GM13976 (cell line): ENCODE measurements at regions not wholly inside any gene's neighbourhood (a gene's known extent, or its start where the extent isn't known, plus 50 kb on each side); places are given as distances from the start of the nearest gene placed in this dataset.

Experiments
- DNase-seq: peaks from one replicate; pipeline ENCODE4 v3.0.0; 2012; ENCODE audit warnings: low spot score
- in situ Hi-C: fragments of 300-500 bp; cut with MboI; formaldehyde crosslinking; loops from one replicate; pipeline ENCODE4 v1.12.0; 2022; ENCODE audit warnings: low sequenced_read_pairs, mixed read lengths, inconsistent platforms; ENCODE audit not compliant: unreplicated experiment
- TF ChIP-seq, protein P1 (sequence below): IDR thresholded peaks from 2 replicates; pipeline ENCODE4 v1.5.1; 2012; ENCODE audit warnings: borderline replicate concordance, mild to moderate bottlenecking; ENCODE audit not compliant: insufficient read depth; ENCODE audit errors: extremely low read depth, missing control alignments, control extremely low read depth

DNA sequence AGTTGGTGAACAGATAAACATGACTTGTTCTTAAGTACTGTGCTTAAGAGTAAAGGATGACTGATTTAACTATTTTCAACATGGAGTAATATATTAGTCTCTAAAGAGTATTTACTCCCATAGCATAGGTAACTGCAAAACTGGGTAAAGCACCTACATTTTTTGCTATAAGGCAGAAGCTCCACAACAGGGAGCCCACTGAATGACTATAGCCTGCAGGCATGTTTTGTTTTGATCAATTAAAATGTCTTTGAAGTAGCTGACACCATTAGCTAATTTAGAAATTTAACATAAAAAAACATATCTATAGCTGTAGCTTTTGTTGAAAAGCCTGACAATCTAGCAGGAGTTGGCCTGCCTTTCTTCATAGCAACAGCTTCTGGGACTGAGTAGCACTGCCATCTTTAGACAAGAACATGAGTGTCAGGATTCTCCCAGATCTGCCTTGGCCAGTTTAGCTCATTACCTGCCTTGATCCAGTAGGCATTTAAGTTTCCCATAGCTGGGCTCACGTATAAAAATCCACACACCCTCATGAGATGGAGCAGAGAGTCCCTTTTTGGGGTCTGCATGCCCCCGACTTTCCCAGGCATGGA, 1935.1 kb upstream of the PIK3C3 start:
- in situ Hi-C loops, result no loop called here
- TF ChIP-seq, protein P1, sequence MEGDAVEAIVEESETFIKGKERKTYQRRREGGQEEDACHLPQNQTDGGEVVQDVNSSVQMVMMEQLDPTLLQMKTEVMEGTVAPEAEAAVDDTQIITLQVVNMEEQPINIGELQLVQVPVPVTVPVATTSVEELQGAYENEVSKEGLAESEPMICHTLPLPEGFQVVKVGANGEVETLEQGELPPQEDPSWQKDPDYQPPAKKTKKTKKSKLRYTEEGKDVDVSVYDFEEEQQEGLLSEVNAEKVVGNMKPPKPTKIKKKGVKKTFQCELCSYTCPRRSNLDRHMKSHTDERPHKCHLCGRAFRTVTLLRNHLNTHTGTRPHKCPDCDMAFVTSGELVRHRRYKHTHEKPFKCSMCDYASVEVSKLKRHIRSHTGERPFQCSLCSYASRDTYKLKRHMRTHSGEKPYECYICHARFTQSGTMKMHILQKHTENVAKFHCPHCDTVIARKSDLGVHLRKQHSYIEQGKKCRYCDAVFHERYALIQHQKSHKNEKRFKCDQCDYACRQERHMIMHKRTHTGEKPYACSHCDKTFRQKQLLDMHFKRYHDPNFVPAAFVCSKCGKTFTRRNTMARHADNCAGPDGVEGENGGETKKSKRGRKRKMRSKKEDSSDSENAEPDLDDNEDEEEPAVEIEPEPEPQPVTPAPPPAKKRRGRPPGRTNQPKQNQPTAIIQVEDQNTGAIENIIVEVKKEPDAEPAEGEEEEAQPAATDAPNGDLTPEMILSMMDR, result no peak
- no peak for DNase-seq

DNA sequence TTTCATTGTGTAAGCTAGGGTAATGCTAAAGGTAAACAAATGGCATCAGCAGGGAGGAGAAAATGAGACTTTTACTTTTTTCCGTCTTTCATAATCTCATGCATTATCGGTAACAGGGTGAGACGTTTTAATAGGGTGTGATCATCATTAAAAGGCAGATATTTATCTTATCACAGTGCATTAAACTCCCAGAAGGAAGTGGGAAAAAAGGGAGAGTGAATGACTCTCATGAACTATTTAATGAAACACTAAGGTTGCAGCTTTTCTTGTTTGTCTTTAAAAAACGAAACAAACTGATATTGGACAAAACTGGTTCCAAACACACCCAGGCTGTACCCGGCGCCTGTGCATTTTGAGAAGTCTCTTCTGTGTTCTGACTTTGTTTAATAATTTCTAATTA, 1936.8 kb upstream of the PIK3C3 start:
- in situ Hi-C loops, result no loop called here
- DNase-seq, result no peak
- TF ChIP-seq, protein P1, result no peak

DNA sequence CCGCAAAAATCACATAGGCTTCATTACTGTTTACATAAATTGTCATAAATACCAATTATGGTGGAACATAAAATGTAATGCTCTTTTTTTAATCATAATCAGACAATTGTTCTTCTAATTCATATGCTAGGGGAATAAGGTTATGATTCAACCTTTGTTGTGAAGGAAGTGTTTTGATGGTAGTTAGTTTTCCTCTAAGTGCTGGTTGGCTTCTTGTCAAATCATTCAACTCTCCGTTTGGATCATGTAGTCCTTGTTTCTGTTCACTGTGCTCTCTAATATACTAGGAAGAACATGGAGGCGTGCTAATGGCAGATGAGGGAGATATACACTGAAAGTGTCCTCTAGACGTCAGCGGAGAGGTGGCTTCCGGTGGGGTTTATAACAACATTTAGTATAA, 1938.0 kb upstream of the PIK3C3 start:
- DNase-seq, result no peak
- in situ Hi-C loops, result no loop called here
- TF ChIP-seq, protein P1, result no peak

DNA sequence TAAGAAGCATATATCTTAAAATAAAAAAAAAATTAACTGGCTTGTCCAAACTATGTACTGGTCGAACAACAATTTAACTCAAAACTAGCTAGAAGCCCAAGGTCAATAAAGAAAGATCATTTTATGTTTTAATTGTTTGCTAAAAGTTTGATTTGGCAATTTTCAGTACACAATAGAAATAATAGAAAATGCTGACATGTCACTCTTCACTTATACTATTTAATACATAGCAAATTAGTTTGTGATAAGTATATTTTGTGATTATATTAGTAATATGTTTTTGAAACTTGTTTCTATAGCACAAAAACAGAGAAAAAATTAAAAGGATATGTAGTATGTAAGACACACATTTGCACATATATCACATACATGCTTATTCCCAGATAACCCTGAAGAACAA, 1938.6 kb upstream of the PIK3C3 start:
- no peak for DNase-seq
- TF ChIP-seq, protein P1, result no peak
- in situ Hi-C loops, result no loop called here

DNA sequence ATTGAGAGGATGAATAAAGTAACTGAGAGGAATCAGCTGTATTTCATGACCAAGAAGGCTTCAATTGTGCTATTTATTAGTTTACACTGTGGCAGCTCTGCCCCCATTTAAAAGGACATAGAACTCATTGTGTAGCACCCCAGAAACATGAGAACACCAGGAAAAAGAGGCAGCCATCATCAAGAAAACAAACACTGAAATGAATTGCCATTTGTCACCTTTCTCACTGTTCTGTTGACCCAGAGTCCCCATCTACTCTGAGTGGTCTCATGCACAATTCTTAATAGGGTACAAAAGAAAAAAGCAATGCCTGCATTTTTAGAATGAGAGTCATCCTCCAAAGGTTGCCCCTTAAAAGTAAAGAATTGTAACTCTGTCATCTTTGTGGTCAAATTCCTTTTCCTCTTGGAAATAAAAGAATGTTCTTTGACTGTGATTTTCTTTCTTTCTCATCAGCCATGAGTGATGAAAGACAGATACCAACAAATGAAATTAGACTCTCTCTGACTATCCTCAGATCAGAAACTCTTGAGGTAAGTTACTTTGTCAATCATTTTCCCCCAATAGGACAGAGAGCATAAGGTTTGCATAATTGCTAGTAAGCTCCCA, 1941.9 kb upstream of the PIK3C3 start:
- TF ChIP-seq, protein P1, result no peak
- in situ Hi-C loops, result no loop called here

DNA sequence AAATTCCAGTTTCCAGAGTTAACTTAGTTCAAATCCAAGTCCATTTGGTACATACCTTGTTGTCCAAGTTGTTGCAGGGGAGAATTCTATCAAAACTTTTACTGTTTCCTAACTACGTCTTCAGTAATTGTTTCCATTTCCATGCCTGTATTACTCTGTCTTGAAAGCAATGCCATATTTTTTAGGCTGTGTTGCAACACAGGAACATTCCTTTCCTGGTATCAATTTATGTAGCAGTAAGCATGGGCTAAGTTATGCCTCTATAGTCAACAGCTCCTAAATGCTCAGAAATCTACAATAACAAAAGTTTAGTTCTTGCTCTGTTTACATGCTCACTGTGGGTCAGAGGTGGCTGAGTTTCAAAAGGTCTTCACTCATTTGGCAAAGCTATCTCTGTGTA, 1943.8 kb upstream of the PIK3C3 start:
- TF ChIP-seq, protein P1, result no peak
- no peak for DNase-seq
- in situ Hi-C loops, result no loop called here

More for the DNA sequence above, 1941.9 kb upstream of the PIK3C3 start:
- DNase-seq, result no peak

DNA sequence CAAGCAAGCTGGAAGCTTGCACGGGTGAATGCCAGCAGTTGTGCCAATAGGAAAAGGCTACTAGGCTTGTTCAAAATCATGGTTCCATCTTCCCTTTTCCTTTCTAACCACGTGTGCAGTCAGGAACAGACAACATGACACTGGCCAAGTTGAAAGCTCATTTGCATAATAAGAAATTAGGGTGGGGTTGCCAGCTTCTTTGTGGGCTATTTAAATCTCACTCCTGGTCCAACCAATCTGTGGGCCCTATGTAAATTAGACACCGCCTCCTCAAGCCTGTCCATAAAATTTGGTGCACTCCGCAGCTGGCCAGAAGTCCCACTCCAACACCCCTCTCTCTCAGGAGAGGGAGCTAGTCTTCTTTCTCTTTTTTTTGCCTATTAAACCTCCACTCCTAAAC, 1948.4 kb upstream of the PIK3C3 start:
- in situ Hi-C loops, result no loop called here
- TF ChIP-seq, protein P1, result no peak
- DNase-seq, result no peak
